SK-N-SH treated with all-trans-retinoic acid at 6 μM for 48 hours (cell line): ENCODE measurements at regions not wholly inside any gene's neighbourhood (a gene's known extent, or its start where the extent isn't known, plus 50 kb on each side); places are given as distances from the start of the nearest gene placed in this dataset.

Experiments used
- ATAC-seq: fragments of 200-7000 bp; cut with Tn5 transposase; 3 replicates; pipeline ENCODE4 v1.9.1; 2020; ENCODE audit warnings: mild to moderate bottlenecking, moderate library complexity
- BACH2 ChIP-seq: fragments of 250-450 bp; sonication (Bioruptor Pico); IDR thresholded peaks from 2 replicates; pipeline ENCODE4 v1.9.0; 2021; ENCODE audit warnings: mild to moderate bottlenecking, borderline replicate concordance
- CSDC2 ChIP-seq: fragments of 250-450 bp; sonication (Bioruptor Pico); IDR thresholded peaks from 2 replicates; pipeline ENCODE4 v1.5.0; 2020; ENCODE audit warnings: mild to moderate bottlenecking, moderate library complexity
- CSRNP3 ChIP-seq: fragments of 250-450 bp; sonication (Bioruptor Pico); IDR thresholded peaks from 2 replicates; pipeline ENCODE4 v1.5.1; 2021; ENCODE audit warnings: mild to moderate bottlenecking, moderate library complexity
- ESRRG ChIP-seq: fragments of 250-450 bp; sonication (Bioruptor Pico); IDR thresholded peaks from 2 replicates; pipeline ENCODE4 v1.6.1; 2021; ENCODE audit warnings: mild to moderate bottlenecking
- GLIS3 ChIP-seq: fragments of 250-450 bp; sonication (Bioruptor Pico); IDR thresholded peaks from 2 replicates; pipeline ENCODE4 v1.5.0; 2020; ENCODE audit warnings: mild to moderate bottlenecking, moderate library complexity
- PATZ1 ChIP-seq: fragments of 250-450 bp; sonication (Bioruptor Pico); IDR thresholded peaks from 2 replicates; pipeline ENCODE4 v1.8.0; 2020; ENCODE audit warnings: mild to moderate bottlenecking, moderate library complexity, borderline replicate concordance
- POU6F1 ChIP-seq: fragments of 250-450 bp; sonication (Bioruptor Pico); IDR thresholded peaks from 2 replicates; pipeline ENCODE4 v1.8.0; 2021; ENCODE audit warnings: low read depth, mild to moderate bottlenecking, moderate library complexity, borderline replicate concordance
- RARB ChIP-seq: fragments of 250-450 bp; sonication (Bioruptor Pico); IDR thresholded peaks from 2 replicates; pipeline ENCODE4 v1.8.0; 2021; ENCODE audit warnings: mild to moderate bottlenecking, moderate library complexity
- SNAI2 ChIP-seq: fragments of 250-450 bp; sonication (Bioruptor Pico); IDR thresholded peaks from 2 replicates; pipeline ENCODE4 v1.5.0; 2020; ENCODE audit warnings: mild to moderate bottlenecking, moderate library complexity
- TCF4 ChIP-seq: fragments of 250-450 bp; sonication (Bioruptor Pico); IDR thresholded peaks from 2 replicates; pipeline ENCODE4 v1.8.0; 2021; ENCODE audit warnings: mild to moderate bottlenecking, moderate library complexity, borderline replicate concordance
- TSHZ2 ChIP-seq: fragments of 250-450 bp; sonication (Bioruptor Pico); IDR thresholded peaks from 2 replicates; pipeline ENCODE4 v1.5.0; 2020; ENCODE audit warnings: mild to moderate bottlenecking, moderate library complexity
- ZC3H10 ChIP-seq: fragments of 250-450 bp; sonication (Bioruptor Pico); IDR thresholded peaks from 2 replicates; pipeline ENCODE4 v1.5.1; 2021; ENCODE audit warnings: mild to moderate bottlenecking, moderate library complexity
- ZFP3 ChIP-seq: fragments of 250-450 bp; sonication (Bioruptor Pico); IDR thresholded peaks from 2 replicates; pipeline ENCODE4 v1.5.0; 2020; ENCODE audit warnings: mild to moderate bottlenecking, moderate library complexity
- ZFP30 ChIP-seq: fragments of 450-650 bp; formaldehyde crosslinking; IDR thresholded peaks from 2 replicates; pipeline ENCODE4 v1.5.0; 2022; ENCODE audit warnings: mild to moderate bottlenecking, moderate library complexity
- ZNF565 ChIP-seq: fragments of 450-650 bp; formaldehyde crosslinking; conservative IDR thresholded peaks from 2 replicates; pipeline ENCODE4 v1.5.0; 2020; ENCODE audit warnings: low read depth, mild to moderate bottlenecking, moderate library complexity
- ZNF70 ChIP-seq: fragments of 450-650 bp; formaldehyde crosslinking; IDR thresholded peaks from 2 replicates; pipeline ENCODE4 v1.5.0; 2020; ENCODE audit warnings: mild to moderate bottlenecking, moderate library complexity
- ZNF8 ChIP-seq: fragments of 450-650 bp; formaldehyde crosslinking; IDR thresholded peaks from 2 replicates; pipeline ENCODE4 v1.5.0; 2020; ENCODE audit warnings: mild to moderate bottlenecking, moderate library complexity

- TF ChIP-seq TSHZ2 (CRISPR knock-in tag) (no peak), ZNF70 (CRISPR knock-in tag) (no peak), ZC3H10 (CRISPR knock-in tag) (no peak), TCF4 (CRISPR knock-in tag) (no peak), ZNF8 (CRISPR knock-in tag) (no peak), ZNF565 (CRISPR knock-in tag) (no peak), PATZ1 (CRISPR knock-in tag) (no peak), GLIS3 (no peak), CSRNP3 (CRISPR knock-in tag) (no peak), POU6F1 (CRISPR knock-in tag) (no peak), ESRRG (no peak), CSDC2 (CRISPR knock-in tag) (no peak), SNAI2 (CRISPR knock-in tag) (no peak), ZFP30 (CRISPR knock-in tag) (no peak), BACH2 (CRISPR knock-in tag) (no peak)
- TF ChIP-seq, all 23 proteins: peak for 0
Observed at GRCh38 chr10:71082960-71083715, 129.2 kb upstream of the UNC5B start.

GRCh38 chr10:71083716-71083975 is 128.7 kb upstream of the UNC5B start:
- TF ChIP-seq PATZ1 (CRISPR knock-in tag), result no peak
- TF ChIP-seq ZFP3 (CRISPR knock-in tag), result no peak
- no peak for TF ChIP-seq SNAI2 (CRISPR knock-in tag)
- TF ChIP-seq RARB (CRISPR knock-in tag), result no peak
- no peak for TF ChIP-seq ZC3H10 (CRISPR knock-in tag)
- TF ChIP-seq POU6F1 (CRISPR knock-in tag), result no peak
- no peak for ATAC-seq

More at GRCh38 chr10:71082960-71083715, 129.2 kb upstream of the UNC5B start:
- ATAC-seq, result no peak
